SK-MEL-5 (cell line): ENCODE measurements at regions not wholly inside any gene's neighbourhood (a gene's known extent, or its start where the extent isn't known, plus 50 kb on each side); places are given as distances from the start of the nearest gene placed in this dataset.

Source experiments
- DNase-seq: peaks from one replicate; pipeline ENCODE4 v3.0.0-alpha.2; 2016; ENCODE audit warnings: low read depth, low spot score
- in situ Hi-C: cut with HindIII; loops from 2 replicates; pipeline ENCODE4 v1.10.0; 2016; ENCODE audit warnings: low sequenced_read_pairs, high pct_unique_total_duplicates, low pct_unique_long_range_greater_than_20kb

- in situ Hi-C loops: no loop called here
- DNase-seq: peak; percentile 8
Measured at GRCh38 chr7:136184719-136185118, 207.6 kb upstream of the MTPN start.

- in situ Hi-C loops: no loop called here
- DNase-seq: peak; percentile 59
Measured at GRCh38 chr7:136183981-136184380, 206.8 kb upstream of the MTPN start.

GRCh38 chr7:136180984-136181383 lies 203.8 kb upstream of the MTPN start:
- in situ Hi-C loops: no loop called here
- no peak for DNase-seq

- no peak for DNase-seq
- in situ Hi-C loops: no loop called here
Measured at GRCh38 chr7:136179851-136180721, 202.9 kb upstream of the MTPN start.

DNA sequence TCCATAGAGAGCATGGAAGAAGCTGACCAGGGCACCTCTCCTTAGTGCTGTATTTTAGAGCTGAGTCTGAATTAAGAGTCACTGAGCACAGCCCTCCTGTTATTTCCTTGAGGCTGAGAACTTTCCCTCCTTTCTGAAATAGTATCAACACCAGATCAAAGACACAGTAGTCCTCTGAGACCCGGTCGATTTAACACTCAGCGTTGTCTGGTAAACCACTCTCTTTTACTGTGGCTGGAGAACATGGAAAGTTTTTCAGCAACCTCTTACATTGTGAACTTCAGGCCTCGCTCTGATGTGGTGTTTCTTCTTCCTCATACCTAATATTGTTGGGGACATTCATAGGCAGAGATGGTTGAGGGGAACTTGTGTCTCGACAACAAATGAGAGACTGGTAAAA lies 202.0 kb upstream of the MTPN start:
- in situ Hi-C loops: no loop called here
- DNase-seq: no peak

DNA sequence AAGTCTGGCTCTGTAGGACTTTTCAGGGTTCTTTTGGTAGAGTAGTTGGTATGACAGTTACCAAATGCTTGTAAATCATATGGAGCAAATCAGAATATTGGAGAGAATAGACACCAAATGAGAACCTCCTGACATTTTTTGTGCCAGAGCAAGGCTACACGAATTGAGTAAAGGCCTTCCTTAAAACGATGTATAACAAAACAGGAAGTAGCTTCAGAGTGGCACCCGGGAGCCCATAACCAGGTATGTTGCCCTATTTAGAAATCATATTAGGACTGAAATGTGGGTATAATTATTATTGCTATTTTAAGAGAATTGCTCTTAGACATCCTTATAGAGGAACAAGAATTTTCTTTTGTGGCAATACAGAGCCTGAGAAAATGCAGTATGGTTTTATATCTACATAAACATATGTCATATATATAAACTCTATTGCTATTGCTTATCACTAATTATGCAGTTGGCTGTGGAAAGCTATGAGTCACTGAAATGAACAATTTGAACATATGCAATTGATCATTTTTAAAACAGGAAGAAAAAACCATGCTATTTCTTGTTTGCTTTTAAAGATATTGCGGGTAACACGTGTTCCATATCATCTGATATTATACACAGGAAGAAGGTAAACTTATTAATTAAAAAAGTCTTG lies 197.4 kb upstream of the MTPN start:
- in situ Hi-C loops: no loop called here
- no peak for DNase-seq

DNA sequence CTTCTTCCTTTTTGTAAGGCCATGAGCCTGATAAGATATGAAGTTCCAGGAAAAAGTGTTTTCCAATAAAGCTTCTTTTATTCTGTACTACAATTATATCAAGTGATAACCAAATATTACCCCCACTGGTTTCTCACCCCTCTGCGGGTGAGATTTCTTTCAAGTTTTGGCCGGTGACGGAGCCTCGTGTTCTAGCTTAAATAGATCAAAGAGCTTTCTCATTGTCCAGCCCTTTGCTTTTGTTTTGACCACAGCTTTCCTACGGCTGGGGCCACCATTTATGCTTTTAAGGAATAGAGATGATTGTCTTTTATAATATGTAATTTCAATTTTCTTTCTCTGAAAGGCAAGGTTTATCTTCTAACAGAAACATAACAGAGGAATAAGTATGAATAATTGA lies 196.7 kb upstream of the MTPN start:
- in situ Hi-C loops: no loop called here

GRCh38 chr7:136171233-136171632 lies 194.1 kb upstream of the MTPN start:
- no peak for DNase-seq
- in situ Hi-C loops: no loop called here

More for the DNA sequence above, 196.7 kb upstream of the MTPN start:
- DNase-seq: no peak

DNA sequence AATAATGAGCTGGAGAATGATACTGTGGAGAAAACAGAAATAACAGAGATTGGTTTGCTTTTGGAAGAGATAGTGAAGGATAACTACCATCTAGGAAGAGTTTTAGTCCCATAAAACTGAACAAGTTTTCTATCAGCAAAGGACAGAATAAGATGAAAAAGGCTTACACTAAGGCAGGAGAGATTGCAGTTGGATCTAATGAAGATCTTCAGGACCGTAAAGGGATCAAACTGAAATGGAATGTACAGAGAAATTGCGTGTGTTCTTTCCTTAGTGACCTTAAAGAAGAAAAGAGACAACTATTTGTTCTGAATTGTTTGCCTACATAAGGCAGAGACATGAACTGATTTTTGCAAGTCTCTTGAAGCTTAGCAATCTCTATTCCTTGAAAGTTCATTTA lies 191.7 kb upstream of the MTPN start:
- no peak for DNase-seq
- in situ Hi-C loops: no loop called here

- DNase-seq: no peak
- in situ Hi-C loops: no loop called here
Measured at GRCh38 chr7:136167991-136168390, 190.8 kb upstream of the MTPN start.

GRCh38 chr7:136166521-136166920 lies 189.4 kb upstream of the MTPN start:
- no peak for DNase-seq
- in situ Hi-C loops: no loop called here

GRCh38 chr7:136163340-136163801 lies 186.2 kb upstream of the MTPN start:
- in situ Hi-C loops: no loop called here
- DNase-seq: no peak

DNA sequence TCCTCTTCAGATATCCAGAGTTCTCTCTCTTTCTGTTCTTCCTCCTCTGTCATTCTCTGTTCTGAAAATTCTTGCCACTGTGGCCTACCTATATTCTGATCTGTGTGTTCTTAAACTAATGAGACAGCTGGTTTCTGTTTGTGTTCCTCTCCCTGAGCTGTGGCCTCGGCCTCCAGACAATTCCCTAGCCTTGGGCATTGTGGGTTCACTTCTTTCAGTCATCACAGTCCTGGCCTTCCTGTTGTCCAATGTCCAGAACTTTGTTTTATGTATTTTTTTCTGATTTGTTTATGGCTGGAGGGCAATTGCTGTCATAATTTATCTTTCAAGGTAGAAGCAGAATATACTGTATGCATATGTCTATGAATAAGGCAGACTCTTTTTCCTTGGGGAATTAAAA lies 173.2 kb upstream of the MTPN start:
- peak; percentile 11 for DNase-seq
- in situ Hi-C loops: no loop called here

DNA sequence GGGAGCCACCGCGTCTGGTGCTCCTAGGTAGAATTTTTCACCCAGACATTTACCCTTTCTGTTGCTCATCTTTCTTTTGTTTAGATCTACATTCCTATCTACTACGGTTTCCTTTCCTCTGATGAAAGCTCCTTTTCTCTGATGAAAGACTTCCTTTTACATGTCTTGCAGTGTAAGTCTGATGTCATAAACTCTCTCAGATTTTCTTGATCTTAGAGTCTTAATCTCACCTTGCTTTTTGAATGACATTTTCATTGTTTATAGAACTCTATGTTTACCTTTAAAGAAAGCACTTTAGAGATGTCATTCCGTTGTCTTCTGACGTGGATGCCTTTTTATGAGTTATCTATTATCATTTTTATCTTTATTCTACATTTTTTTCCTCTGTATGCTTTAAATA lies 171.8 kb upstream of the MTPN start:
- in situ Hi-C loops: no loop called here
- DNase-seq: no peak

DNA sequence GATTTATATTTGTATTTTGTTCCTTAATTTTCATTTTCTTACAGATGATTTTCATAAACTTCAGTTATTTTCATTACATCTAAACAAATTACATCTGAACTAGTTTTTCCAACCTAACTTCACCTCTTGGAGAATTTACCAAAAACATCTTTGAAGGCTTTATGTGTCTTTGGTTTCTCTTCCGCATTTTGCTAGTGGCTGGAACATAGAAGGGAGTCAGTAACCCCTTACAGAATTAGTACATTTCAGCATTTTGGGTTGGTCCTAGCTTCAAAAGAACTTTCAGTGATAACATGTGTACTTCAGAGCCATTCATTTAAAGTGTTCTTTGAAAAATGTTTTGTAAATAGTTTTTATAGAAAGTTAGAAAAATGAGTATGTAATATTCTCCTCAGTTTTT lies 169.8 kb upstream of the MTPN start:
- in situ Hi-C loops: no loop called here
- no peak for DNase-seq

DNA sequence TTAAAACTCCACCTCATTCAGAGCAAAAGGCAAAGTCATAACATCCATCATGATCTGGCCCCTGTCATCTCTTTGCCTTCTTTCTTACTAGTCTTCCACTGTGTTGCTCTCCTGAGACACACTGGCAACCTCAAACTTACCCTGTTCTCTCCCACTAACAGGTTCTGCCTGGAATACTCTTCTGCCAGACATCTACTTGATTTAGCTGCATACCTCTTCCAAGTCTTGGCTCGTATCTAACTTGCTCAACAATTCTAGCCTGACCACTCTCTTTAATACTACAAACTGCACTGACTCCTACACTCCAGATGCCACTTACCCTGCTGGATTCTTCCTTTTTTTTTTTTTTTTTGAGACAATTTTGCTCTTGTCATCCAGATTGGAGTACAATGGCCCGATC lies 167.0 kb upstream of the MTPN start:
- no peak for DNase-seq
- in situ Hi-C loops: no loop called here

DNA sequence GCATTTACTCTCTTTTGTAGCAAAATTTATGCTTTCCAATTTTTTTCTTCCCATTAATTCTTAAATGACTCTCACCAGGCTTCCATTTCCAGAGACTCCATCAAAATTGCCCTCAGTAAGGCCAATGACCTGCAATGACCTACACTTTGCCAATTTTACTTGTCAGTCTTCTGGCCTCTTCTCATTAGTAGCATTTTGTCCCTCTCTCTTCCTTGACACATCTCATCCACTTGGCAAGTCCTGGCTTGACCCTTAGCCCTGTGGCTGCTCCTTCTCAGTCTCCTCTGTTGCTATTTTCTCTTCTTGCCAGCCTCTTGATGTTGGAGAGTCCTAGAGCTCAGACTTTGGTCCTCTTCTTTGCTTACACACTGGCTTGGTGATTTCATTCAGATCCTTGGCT lies 166.1 kb upstream of the MTPN start:
- in situ Hi-C loops: no loop called here
- DNase-seq: no peak

GRCh38 chr7:136142583-136142982 lies 165.4 kb upstream of the MTPN start:
- in situ Hi-C loops: no loop called here
- DNase-seq: no peak

- in situ Hi-C loops: no loop called here
- DNase-seq: no peak
Measured at GRCh38 chr7:136140469-136140868, 163.3 kb upstream of the MTPN start.
